Body of pancreas (tissue), 4 donors: ENCODE measurements at regions not wholly inside any gene's neighbourhood (a gene's known extent, or its start where the extent isn't known, plus 50 kb on each side); places are given as distances from the start of the nearest gene placed in this dataset.

Source experiments
- ATAC-seq: fragments of 150-250 bp; one replicate; pipeline ENCODE4 v1.9.1; 2016
- DNase-seq, 4 donors: peaks; one replicate each; pipeline ENCODE4 v3.0.0-alpha.2; 2019
- H3K27ac ChIP-seq, 4 donors: fragments of 200-600 bp; sonication (generic); 1 replicate in 3 of 4; 2 replicates in 1 of 4; pipeline versions ENCODE4 v1.5.1 to v1.6.1; 2016 to 2019; ENCODE audit warnings: mild to moderate bottlenecking in 1 of 4, mixed read lengths in 1 of 4, moderate library complexity in 1 of 4
- H3K27me3 ChIP-seq, 2 donors: fragments of 200-600 bp; sonication (generic); one replicate each; pipeline ENCODE4 v1.6.0; 2016; ENCODE audit warnings: mild to moderate bottlenecking in 1 of 2
- H3K36me3 ChIP-seq, 2 donors: fragments of 200-600 bp; sonication (generic); replicated peaks in 1 of 2; 2 replicates each; pipeline ENCODE4 v1.5.1; 2016; ENCODE audit warnings: low read depth in 2 of 2; ENCODE audit not compliant: insufficient read depth in 1 of 2
- H3K4me1 ChIP-seq: fragments of 200-600 bp; sonication (generic); one replicate; pipeline ENCODE4 v1.6.0; 2016
- H3K4me3 ChIP-seq, 2 donors: fragments of 200-600 bp; sonication (generic); 1 replicate in 1 of 2; 2 replicates in 1 of 2; pipeline ENCODE4 v1.5.1; 2016 to 2019
- H3K9me3 ChIP-seq, 3 donors: fragments of 200-600 bp; sonication (generic); 1 replicate in 2 of 3; 2 replicates in 1 of 3; pipeline ENCODE4 v1.5.1; 2016
- POLR2A ChIP-seq, 3 donors: fragments of 450-650 bp; IDR thresholded peaks; one replicate each; pipeline ENCODE4 v1.6.1; 2016; ENCODE audit warnings: antibody characterized with exemption in 3 of 3, mild to moderate bottlenecking in 2 of 3
- WGBS, 2 donors: methylation state at CpG; one replicate each; pipeline ENCODE4 v1.1.5; 2017; 5-methylcytosine and 5-hydroxymethylcytosine counted together
- intact Hi-C: fragments of 100-400 bp; cut with DNase I; formaldehyde crosslinking; loops from one replicate; pipeline ENCODE4 v1.15.1; 2023
- TF ChIP-seq, protein P1 (sequence below), 7 experiments: fragments of 450-650 bp in 4 of 7; fragments of 200-600 bp in 3 of 7; sonication (generic) in 3 of 7; IDR thresholded peaks; one replicate each; pipeline ENCODE4 v1.5.1; 2016 to 2019; ENCODE audit warnings: antibody characterized with exemption in 7 of 7

DNA sequence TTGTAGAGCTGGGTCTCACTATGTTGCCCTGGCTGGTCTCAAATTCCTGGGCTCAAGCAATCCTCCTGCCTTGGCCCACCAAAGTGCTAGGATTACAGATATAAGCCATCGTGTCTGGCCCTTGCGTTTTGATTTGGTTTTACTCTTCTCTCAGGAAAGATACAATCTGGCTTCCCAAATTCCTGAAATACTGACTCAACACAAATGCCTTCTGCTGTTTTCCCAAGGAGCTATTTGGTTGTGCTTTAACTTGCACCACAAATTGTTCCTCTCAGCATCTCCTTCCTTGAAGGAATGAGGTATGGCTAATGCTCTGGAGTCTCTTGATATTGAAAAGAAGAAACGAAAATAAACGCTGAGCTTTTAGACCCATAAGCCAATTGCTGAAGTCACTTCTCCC is 110.0 kb upstream of the PAX6 start:
- H3K36me3 ChIP-seq = no peaks in the 10 kb centered on the region
- TF ChIP-seq, protein P1, sequence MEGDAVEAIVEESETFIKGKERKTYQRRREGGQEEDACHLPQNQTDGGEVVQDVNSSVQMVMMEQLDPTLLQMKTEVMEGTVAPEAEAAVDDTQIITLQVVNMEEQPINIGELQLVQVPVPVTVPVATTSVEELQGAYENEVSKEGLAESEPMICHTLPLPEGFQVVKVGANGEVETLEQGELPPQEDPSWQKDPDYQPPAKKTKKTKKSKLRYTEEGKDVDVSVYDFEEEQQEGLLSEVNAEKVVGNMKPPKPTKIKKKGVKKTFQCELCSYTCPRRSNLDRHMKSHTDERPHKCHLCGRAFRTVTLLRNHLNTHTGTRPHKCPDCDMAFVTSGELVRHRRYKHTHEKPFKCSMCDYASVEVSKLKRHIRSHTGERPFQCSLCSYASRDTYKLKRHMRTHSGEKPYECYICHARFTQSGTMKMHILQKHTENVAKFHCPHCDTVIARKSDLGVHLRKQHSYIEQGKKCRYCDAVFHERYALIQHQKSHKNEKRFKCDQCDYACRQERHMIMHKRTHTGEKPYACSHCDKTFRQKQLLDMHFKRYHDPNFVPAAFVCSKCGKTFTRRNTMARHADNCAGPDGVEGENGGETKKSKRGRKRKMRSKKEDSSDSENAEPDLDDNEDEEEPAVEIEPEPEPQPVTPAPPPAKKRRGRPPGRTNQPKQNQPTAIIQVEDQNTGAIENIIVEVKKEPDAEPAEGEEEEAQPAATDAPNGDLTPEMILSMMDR (IDR thresholded peaks at IDR 0.05) = no peak
- TF ChIP-seq POLR2A (IDR thresholded peaks at IDR 0.05) = no peak
- no peaks in the 10 kb centered on the region for H3K4me1 ChIP-seq
- H3K27me3 ChIP-seq = no peaks in the 10 kb centered on the region
- H3K4me3 ChIP-seq = no peak overlapping the region
- no peak for DNase-seq
- WGBS, 2 donors = 40 to 53% methylated on average over 4 of the region's 4 CpGs
- intact Hi-C loops = no loop called here
- ATAC-seq = no peak
- H3K27ac ChIP-seq = no peak overlapping the region
- H3K9me3 ChIP-seq = no peaks in the 10 kb centered on the region

- TF ChIP-seq POLR2A (IDR thresholded peaks at IDR 0.05) = no peak
- TF ChIP-seq, protein P1 (IDR thresholded peaks at IDR 0.05) = no peak
- no peaks in the 10 kb centered on the region for H3K9me3 ChIP-seq
- H3K4me3 ChIP-seq = no peak overlapping the region
- DNase-seq (no peak), ATAC-seq (no peak)
- H3K27me3 ChIP-seq = no peaks in the 10 kb centered on the region
- WGBS, 2 donors = 67 to 69% methylated on average over 5 of the region's 5 CpGs
- intact Hi-C loops = no loop called here
- no peaks in the 10 kb centered on the region for H3K36me3 ChIP-seq
- H3K27ac ChIP-seq = no peak overlapping the region
- H3K4me1 ChIP-seq = no peaks in the 10 kb centered on the region
Observed at GRCh38 chr11:31919175-31919574, 108.1 kb upstream of the PAX6 start.

- intact Hi-C loops = no loop called here
- no peak overlapping the region for H3K4me3 ChIP-seq
- no peaks in the 10 kb centered on the region for H3K4me1 ChIP-seq
- WGBS, 2 donors = 81 to 100% methylated on average over 1 of the region's 1 CpG
- ATAC-seq (no peak), DNase-seq (no peak)
- H3K36me3 ChIP-seq = no peaks in the 10 kb centered on the region
- no peaks in the 10 kb centered on the region for H3K27me3 ChIP-seq
- no peaks in the 10 kb centered on the region for H3K9me3 ChIP-seq
- no peak overlapping the region for H3K27ac ChIP-seq
- TF ChIP-seq, protein P1 (IDR thresholded peaks at IDR 0.05) = no peak
- no peak for TF ChIP-seq POLR2A (IDR thresholded peaks at IDR 0.05)
Observed at GRCh38 chr11:31915867-31916266, 104.7 kb upstream of the PAX6 start.

- H3K27ac ChIP-seq = no peak overlapping the region
- H3K36me3 ChIP-seq = no peaks in the 10 kb centered on the region
- TF ChIP-seq, protein P1 (IDR thresholded peaks at IDR 0.05) = no peak
- no peak for TF ChIP-seq POLR2A (IDR thresholded peaks at IDR 0.05)
- no peak overlapping the region for H3K4me3 ChIP-seq
- intact Hi-C loops = no loop called here
- ATAC-seq = no peak
- no peaks in the 10 kb centered on the region for H3K9me3 ChIP-seq
- 67 to 72% methylated on average over 1 of the region's 1 CpG for WGBS, 2 donors
- DNase-seq = no peak
- no peaks in the 10 kb centered on the region for H3K4me1 ChIP-seq
- H3K27me3 ChIP-seq = no peaks in the 10 kb centered on the region
Observed at GRCh38 chr11:31913985-31914384, 102.9 kb upstream of the PAX6 start.

- ATAC-seq (no peak), DNase-seq (no peak)
- H3K4me3 ChIP-seq = no peak overlapping the region
- TF ChIP-seq, protein P1 (IDR thresholded peaks at IDR 0.05) = no peak
- intact Hi-C loops = no loop called here
- H3K27me3 ChIP-seq = no peaks in the 10 kb centered on the region
- no peak overlapping the region for H3K27ac ChIP-seq
- WGBS, 2 donors = 47 to 50% methylated on average over 1 of the region's 1 CpG
- H3K4me1 ChIP-seq = no peaks in the 10 kb centered on the region
- H3K9me3 ChIP-seq = no peaks in the 10 kb centered on the region
- no peaks in the 10 kb centered on the region for H3K36me3 ChIP-seq
Observed at GRCh38 chr11:31912808-31913207, 101.7 kb upstream of the PAX6 start.
